ENCODE measurements at regions not wholly inside any gene's neighbourhood (a gene's known extent, or its start where the extent isn't known, plus 50 kb on each side); places are given as distances from the start of the nearest gene placed in this dataset.
"Not testable (repeated sequence)": the region's sequence is repeated elsewhere in the genome, so short reads cannot be mapped to it uniquely, and the experiment has no call there.

- Mint-ChIP-seq H3K9me3 (ENCODE audit: low read depth) (peaks cover 7% of the 10 kb centered on the region), H3K36me3 (peaks cover 29% of the 10 kb centered on the region), H3K27ac (no peak overlapping the region), H3K27me3 (no peaks in the 10 kb centered on the region), H3K4me1 (ENCODE audit: low read depth) (no peaks in the 10 kb centered on the region), H3K4me3 (no peak overlapping the region)
Measured at GRCh38 chr2:75290600-75291150, 91.4 kb upstream of the TACR1 start.

GRCh38 chr2:75289771-75290170 lies 90.5 kb upstream of the TACR1 start:
- H3K27ac Mint-ChIP-seq, result no peak overlapping the region
- no peak overlapping the region for H3K4me3 Mint-ChIP-seq
- H3K9me3 Mint-ChIP-seq (ENCODE audit: low read depth), result peaks cover 9% of the 10 kb centered on the region
- H3K36me3 Mint-ChIP-seq, result peaks cover 36% of the 10 kb centered on the region
- no peaks in the 10 kb centered on the region for H3K4me1 Mint-ChIP-seq (ENCODE audit: low read depth)
- H3K27me3 Mint-ChIP-seq, result no peaks in the 10 kb centered on the region

- H3K36me3 Mint-ChIP-seq, result peaks cover 42% of the 10 kb centered on the region
- H3K4me1 Mint-ChIP-seq (ENCODE audit: low read depth); H3K4me3 Mint-ChIP-seq; H3K27ac Mint-ChIP-seq; H3K27me3 Mint-ChIP-seq; H3K9me3 Mint-ChIP-seq (ENCODE audit: low read depth): not testable (repeated sequence)
Measured at GRCh38 chr2:75289178-75289577, 89.9 kb upstream of the TACR1 start.

- Mint-ChIP-seq H3K9me3 (ENCODE audit: low read depth) (peaks cover 10% of the 10 kb centered on the region), H3K27ac (no peak overlapping the region), H3K4me3 (no peak overlapping the region), H3K36me3 (peaks cover 43% of the 10 kb centered on the region), H3K27me3 (no peaks in the 10 kb centered on the region), H3K4me1 (ENCODE audit: low read depth) (no peaks in the 10 kb centered on the region)
Measured at GRCh38 chr2:75288760-75289159, 89.4 kb upstream of the TACR1 start.

GRCh38 chr2:75287624-75288316 lies 88.5 kb upstream of the TACR1 start:
- H3K36me3 Mint-ChIP-seq, result peaks cover 42% of the 10 kb centered on the region
- H3K4me1 Mint-ChIP-seq (ENCODE audit: low read depth), result no peaks in the 10 kb centered on the region
- no peak overlapping the region for H3K4me3 Mint-ChIP-seq
- H3K9me3 Mint-ChIP-seq (ENCODE audit: low read depth), result peaks cover 10% of the 10 kb centered on the region
- no peak overlapping the region for H3K27ac Mint-ChIP-seq
- H3K27me3 Mint-ChIP-seq, result no peaks in the 10 kb centered on the region

GRCh38 chr2:75284345-75284744 lies 85.0 kb upstream of the TACR1 start:
- no peaks in the 10 kb centered on the region for H3K4me1 Mint-ChIP-seq (ENCODE audit: low read depth)
- H3K36me3 Mint-ChIP-seq, result peaks cover 47% of the 10 kb centered on the region
- H3K4me3 Mint-ChIP-seq, result no peak overlapping the region
- H3K9me3 Mint-ChIP-seq (ENCODE audit: low read depth), result peaks cover 7% of the 10 kb centered on the region
- H3K27me3 Mint-ChIP-seq, result no peaks in the 10 kb centered on the region
- H3K27ac Mint-ChIP-seq, result no peak overlapping the region

- Mint-ChIP-seq H3K4me1 (ENCODE audit: low read depth) (no peaks in the 10 kb centered on the region), H3K27ac (no peak overlapping the region), H3K9me3 (ENCODE audit: low read depth) (peaks cover 25% of the 10 kb centered on the region), H3K36me3 (peaks cover 53% of the 10 kb centered on the region), H3K4me3 (no peak overlapping the region), H3K27me3 (no peaks in the 10 kb centered on the region)
Measured at GRCh38 chr2:75278821-75279379, 79.6 kb upstream of the TACR1 start.

- Mint-ChIP-seq H3K27ac (no peak overlapping the region), H3K4me3 (no peak overlapping the region), H3K4me1 (ENCODE audit: low read depth) (no peaks in the 10 kb centered on the region), H3K27me3 (no peaks in the 10 kb centered on the region), H3K36me3 (peaks cover 51% of the 10 kb centered on the region), H3K9me3 (ENCODE audit: low read depth) (peaks cover 25% of the 10 kb centered on the region)
Measured at GRCh38 chr2:75278314-75278713, 79.0 kb upstream of the TACR1 start.

- Mint-ChIP-seq H3K36me3 (peaks cover 51% of the 10 kb centered on the region), H3K4me1 (ENCODE audit: low read depth) (no peaks in the 10 kb centered on the region)
Measured at GRCh38 chr2:75277111-75277510, 77.8 kb upstream of the TACR1 start.

GRCh38 chr2:75276093-75277029 lies 77.0 kb upstream of the TACR1 start:
- peaks cover 34% of the 10 kb centered on the region for H3K9me3 Mint-ChIP-seq (ENCODE audit: low read depth)
- no peaks in the 10 kb centered on the region for H3K27me3 Mint-ChIP-seq
- peaks cover 48% of the 10 kb centered on the region for H3K36me3 Mint-ChIP-seq
- no peaks in the 10 kb centered on the region for H3K4me1 Mint-ChIP-seq (ENCODE audit: low read depth)
- no peak overlapping the region for H3K27ac Mint-ChIP-seq
- no peak overlapping the region for H3K4me3 Mint-ChIP-seq

More at GRCh38 chr2:75277111-75277510, 77.8 kb upstream of the TACR1 start:
- no peaks in the 10 kb centered on the region for H3K27me3 Mint-ChIP-seq
- no peak overlapping the region for H3K4me3 Mint-ChIP-seq
- peaks cover 31% of the 10 kb centered on the region for H3K9me3 Mint-ChIP-seq (ENCODE audit: low read depth)
- no peak overlapping the region for H3K27ac Mint-ChIP-seq

- Mint-ChIP-seq H3K4me3 (no peak overlapping the region), H3K27me3 (no peaks in the 10 kb centered on the region), H3K36me3 (peaks cover 51% of the 10 kb centered on the region), H3K9me3 (ENCODE audit: low read depth) (peaks cover 45% of the 10 kb centered on the region), H3K4me1 (ENCODE audit: low read depth) (no peaks in the 10 kb centered on the region), H3K27ac (no peak overlapping the region)
Measured at GRCh38 chr2:75274936-75275335, 75.6 kb upstream of the TACR1 start.

GRCh38 chr2:75268112-75268511 lies 68.8 kb upstream of the TACR1 start:
- peaks cover 22% of the 10 kb centered on the region for H3K36me3 Mint-ChIP-seq
- no peak overlapping the region for H3K27ac Mint-ChIP-seq
- peaks cover 55% of the 10 kb centered on the region for H3K9me3 Mint-ChIP-seq (ENCODE audit: low read depth)
- no peaks in the 10 kb centered on the region for H3K4me1 Mint-ChIP-seq (ENCODE audit: low read depth)
- H3K27me3 Mint-ChIP-seq, result no peaks in the 10 kb centered on the region
- H3K4me3 Mint-ChIP-seq, result no peak overlapping the region

- Mint-ChIP-seq H3K36me3 (peaks cover 17% of the 10 kb centered on the region), H3K4me3 (no peak overlapping the region), H3K4me1 (ENCODE audit: low read depth) (no peaks in the 10 kb centered on the region), H3K27me3 (no peaks in the 10 kb centered on the region), H3K27ac (no peak overlapping the region), H3K9me3 (ENCODE audit: low read depth) (peaks cover 60% of the 10 kb centered on the region)
Measured at GRCh38 chr2:75261923-75262322, 62.6 kb upstream of the TACR1 start.

- Mint-ChIP-seq H3K9me3 (ENCODE audit: low read depth) (peaks cover 56% of the 10 kb centered on the region), H3K36me3 (peaks cover 17% of the 10 kb centered on the region), H3K27ac (no peak overlapping the region), H3K4me3 (no peak overlapping the region), H3K4me1 (ENCODE audit: low read depth) (no peaks in the 10 kb centered on the region), H3K27me3 (no peaks in the 10 kb centered on the region)
Measured at GRCh38 chr2:75260946-75261345, 61.6 kb upstream of the TACR1 start.

- Mint-ChIP-seq H3K4me3 (no peak overlapping the region), H3K36me3 (peaks cover 15% of the 10 kb centered on the region), H3K4me1 (ENCODE audit: low read depth) (no peaks in the 10 kb centered on the region), H3K27ac (no peak overlapping the region), H3K9me3 (ENCODE audit: low read depth) (peaks cover 35% of the 10 kb centered on the region), H3K27me3 (no peaks in the 10 kb centered on the region)
Measured at GRCh38 chr2:75258620-75259019, 59.3 kb upstream of the TACR1 start.

Measured in activated naive CD8-positive, alpha-beta T cell (primary cell).